Neural progenitor cell (in vitro differentiated cells): ENCODE measurements at regions not wholly inside any gene's neighbourhood (a gene's known extent, or its start where the extent isn't known, plus 50 kb on each side); places are given as distances from the start of the nearest gene placed in this dataset.

Experiments
- DNase-seq: peaks from one replicate; pipeline ENCODE4 v3.0.0-alpha.2; 2016; ENCODE audit warnings: low spot score
- H2AFZ ChIP-seq: fragments of 200-600 bp; sonication (generic); replicated peaks from 2 replicates; pipeline ENCODE4 v1.6.1; 2016; ENCODE audit warnings: antibody characterized with exemption
- H3F3A ChIP-seq: fragments of 200-600 bp; sonication (generic); 2 replicates; pipeline ENCODE4 v1.6.1; 2016; ENCODE audit warnings: antibody characterized with exemption, low read depth
- H3K27ac ChIP-seq: fragments of 200-600 bp; sonication (generic); 2 replicates; pipeline ENCODE4 v1.5.1; 2016; ENCODE audit warnings: mild to moderate bottlenecking
- H3K27me3 ChIP-seq: fragments of 200-600 bp; sonication (generic); 2 replicates; pipeline ENCODE4 v1.6.1; 2016; ENCODE audit warnings: mild to moderate bottlenecking, moderate library complexity
- H3K36me3 ChIP-seq: fragments of 200-600 bp; sonication (generic); 2 replicates; pipeline ENCODE4 v1.5.1; 2016
- H3K4me1 ChIP-seq: fragments of 200-600 bp; sonication (generic); 2 replicates; pipeline ENCODE4 v1.6.1; 2016; ENCODE audit warnings: mixed run types
- H3K4me2 ChIP-seq: fragments of 200-600 bp; sonication (generic); 2 replicates; pipeline ENCODE4 v1.6.1; 2016
- H3K4me3 ChIP-seq: fragments of 200-600 bp; sonication (generic); 2 replicates; pipeline ENCODE4 v1.5.1; 2016
- H3K79me2 ChIP-seq: fragments of 200-600 bp; sonication (generic); 2 replicates; pipeline ENCODE4 v1.6.1; 2016; ENCODE audit warnings: low read depth
- H3K9ac ChIP-seq: fragments of 200-600 bp; sonication (generic); 2 replicates; pipeline ENCODE4 v1.6.1; 2016
- H3K9me3 ChIP-seq: fragments of 200-600 bp; sonication (generic); 2 replicates; pipeline ENCODE4 v1.5.1; 2016; ENCODE audit warnings: low read depth
- H4K20me1 ChIP-seq: fragments of 200-600 bp; sonication (generic); 2 replicates; pipeline ENCODE4 v1.6.1; 2016; ENCODE audit warnings: low read depth
- H3K27ac Mint-ChIP-seq: 3 replicates; pipeline ENCODE4 v1.8.0; 2021; ENCODE audit warnings: mixed read lengths
- H3K27me3 Mint-ChIP-seq: 2 replicates; pipeline ENCODE4 v1.8.0; 2022; ENCODE audit warnings: low read depth, mild to moderate bottlenecking, inconsistent platforms, moderate library complexity, mixed read lengths; ENCODE audit not compliant: insufficient read depth
- H3K36me3 Mint-ChIP-seq: 3 replicates; pipeline ENCODE4 v1.8.0; 2021; ENCODE audit warnings: mixed read lengths
- H3K4me1 Mint-ChIP-seq: 3 replicates; pipeline ENCODE4 v1.8.0; 2021; ENCODE audit warnings: mixed read lengths
- H3K4me3 Mint-ChIP-seq: 3 replicates; pipeline ENCODE4 v1.8.0; 2021; ENCODE audit warnings: mild to moderate bottlenecking, moderate library complexity, mixed read lengths
- H3K9me3 Mint-ChIP-seq: 3 replicates; pipeline ENCODE4 v1.8.0; 2020; ENCODE audit warnings: mixed read lengths
- EZH2 ChIP-seq: fragments of 200-600 bp; sonication (generic); IDR thresholded peaks from 2 replicates; pipeline ENCODE4 v1.6.1; 2017; ENCODE audit warnings: antibody characterized with exemption, mild to moderate bottlenecking, moderate library complexity
- EZH2phosphoT487 ChIP-seq: fragments of 200-600 bp; sonication (generic); IDR thresholded peaks from 2 replicates; pipeline ENCODE4 v1.6.1; 2017; ENCODE audit warnings: antibody characterized with exemption
- TF ChIP-seq, protein P1 (sequence below): fragments of 200-600 bp; sonication (generic); IDR thresholded peaks from 2 replicates; pipeline ENCODE4 v1.5.1; 2017; ENCODE audit warnings: antibody characterized with exemption, mild to moderate bottlenecking

DNA sequence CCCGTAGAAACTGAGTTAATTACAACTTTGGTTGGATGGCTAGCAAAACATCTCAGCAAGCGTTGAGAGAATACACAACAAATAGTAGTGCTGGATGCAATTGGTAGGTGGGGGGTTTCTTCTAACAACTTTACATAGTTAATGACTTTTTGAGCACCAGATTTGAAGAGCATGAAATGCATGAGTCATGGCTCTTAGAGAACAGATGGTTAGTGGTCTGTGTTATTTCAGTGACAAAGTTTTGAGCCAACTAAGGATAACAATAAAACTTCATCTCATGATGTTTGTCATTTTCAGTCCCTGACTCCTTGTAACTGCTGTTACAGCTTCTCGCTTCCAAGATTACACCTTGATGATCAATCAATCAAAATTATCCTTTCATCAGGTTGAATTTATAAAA is 399.0 kb upstream of the BRINP1 start:
- Histone ChIP-seq H3K27me3 (peaks cover 14% of the 10 kb centered on the region), H3F3A (no peaks in the 10 kb centered on the region), H3K9me3 (no peaks in the 10 kb centered on the region), H2AFZ (no peak overlapping the region), H3K9ac (no peak overlapping the region), H3K79me2 (no peaks in the 10 kb centered on the region), H3K4me2 (no peak overlapping the region), H4K20me1 (no peaks in the 10 kb centered on the region), H3K4me3 (no peak overlapping the region), H3K27ac (no peak overlapping the region), H3K36me3 (no peaks in the 10 kb centered on the region), H3K4me1 (peaks cover 4% of the 10 kb centered on the region)
- H3K4me3 Mint-ChIP-seq, result no peak overlapping the region
- H3K36me3 Mint-ChIP-seq, result no peaks in the 10 kb centered on the region
- no peaks in the 10 kb centered on the region for H3K27me3 Mint-ChIP-seq
- no peak for DNase-seq
- H3K9me3 Mint-ChIP-seq, result no peaks in the 10 kb centered on the region
- no peak overlapping the region for H3K27ac Mint-ChIP-seq
- H3K4me1 Mint-ChIP-seq, result peaks cover 3% of the 10 kb centered on the region
- TF ChIP-seq EZH2, result no peak
- TF ChIP-seq, protein P1, sequence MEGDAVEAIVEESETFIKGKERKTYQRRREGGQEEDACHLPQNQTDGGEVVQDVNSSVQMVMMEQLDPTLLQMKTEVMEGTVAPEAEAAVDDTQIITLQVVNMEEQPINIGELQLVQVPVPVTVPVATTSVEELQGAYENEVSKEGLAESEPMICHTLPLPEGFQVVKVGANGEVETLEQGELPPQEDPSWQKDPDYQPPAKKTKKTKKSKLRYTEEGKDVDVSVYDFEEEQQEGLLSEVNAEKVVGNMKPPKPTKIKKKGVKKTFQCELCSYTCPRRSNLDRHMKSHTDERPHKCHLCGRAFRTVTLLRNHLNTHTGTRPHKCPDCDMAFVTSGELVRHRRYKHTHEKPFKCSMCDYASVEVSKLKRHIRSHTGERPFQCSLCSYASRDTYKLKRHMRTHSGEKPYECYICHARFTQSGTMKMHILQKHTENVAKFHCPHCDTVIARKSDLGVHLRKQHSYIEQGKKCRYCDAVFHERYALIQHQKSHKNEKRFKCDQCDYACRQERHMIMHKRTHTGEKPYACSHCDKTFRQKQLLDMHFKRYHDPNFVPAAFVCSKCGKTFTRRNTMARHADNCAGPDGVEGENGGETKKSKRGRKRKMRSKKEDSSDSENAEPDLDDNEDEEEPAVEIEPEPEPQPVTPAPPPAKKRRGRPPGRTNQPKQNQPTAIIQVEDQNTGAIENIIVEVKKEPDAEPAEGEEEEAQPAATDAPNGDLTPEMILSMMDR, result no peak
- TF ChIP-seq EZH2phosphoT487, result no peak

DNA sequence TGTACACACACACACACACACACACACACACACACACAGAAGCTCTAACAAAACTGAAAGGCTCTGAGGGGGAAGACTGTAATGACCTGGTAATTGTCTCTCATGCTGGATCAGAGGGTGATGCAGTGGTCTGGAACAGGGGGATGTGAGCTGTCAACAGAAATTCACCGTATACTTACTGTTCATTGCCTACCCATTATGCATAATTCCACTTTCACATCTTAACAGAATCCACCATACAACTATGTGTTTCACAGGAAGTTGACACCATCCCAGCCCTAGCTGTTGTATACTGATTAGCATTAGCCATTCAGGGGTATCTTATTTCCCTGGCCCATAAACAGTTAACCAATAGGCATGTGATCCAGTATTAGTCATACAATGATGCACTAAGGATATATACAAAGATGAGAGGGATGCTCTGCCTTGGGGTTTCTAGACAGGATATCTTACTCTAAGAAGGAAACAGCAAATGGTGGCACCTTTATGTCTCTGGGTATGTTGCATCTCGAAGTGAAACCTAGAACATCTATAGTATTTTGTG is 396.5 kb upstream of the BRINP1 start:
- H3F3A ChIP-seq, result no peaks in the 10 kb centered on the region
- H3K79me2 ChIP-seq, result no peaks in the 10 kb centered on the region
- no peak for DNase-seq
- H3K4me1 Mint-ChIP-seq, result peaks cover 14% of the 10 kb centered on the region
- H3K27ac ChIP-seq, result no peak overlapping the region
- H3K27me3 ChIP-seq, result no peaks in the 10 kb centered on the region
- no peaks in the 10 kb centered on the region for H3K36me3 ChIP-seq
- no peak overlapping the region for H3K4me2 ChIP-seq
- H3K27me3 Mint-ChIP-seq, result no peaks in the 10 kb centered on the region
- H4K20me1 ChIP-seq, result no peaks in the 10 kb centered on the region
- no peaks in the 10 kb centered on the region for H3K36me3 Mint-ChIP-seq
- no peak overlapping the region for H3K4me3 Mint-ChIP-seq
- H3K9ac ChIP-seq, result no peak overlapping the region
- H3K4me3 ChIP-seq, result no peak overlapping the region
- no peaks in the 10 kb centered on the region for H3K9me3 Mint-ChIP-seq
- peaks cover 3% of the 10 kb centered on the region for H3K4me1 ChIP-seq
- no peak overlapping the region for H3K27ac Mint-ChIP-seq
- TF ChIP-seq EZH2, result no peak
- TF ChIP-seq, protein P1, result no peak
- TF ChIP-seq EZH2phosphoT487, result no peak
- H2AFZ ChIP-seq, result no peak overlapping the region
- H3K9me3 ChIP-seq, result no peaks in the 10 kb centered on the region

DNA sequence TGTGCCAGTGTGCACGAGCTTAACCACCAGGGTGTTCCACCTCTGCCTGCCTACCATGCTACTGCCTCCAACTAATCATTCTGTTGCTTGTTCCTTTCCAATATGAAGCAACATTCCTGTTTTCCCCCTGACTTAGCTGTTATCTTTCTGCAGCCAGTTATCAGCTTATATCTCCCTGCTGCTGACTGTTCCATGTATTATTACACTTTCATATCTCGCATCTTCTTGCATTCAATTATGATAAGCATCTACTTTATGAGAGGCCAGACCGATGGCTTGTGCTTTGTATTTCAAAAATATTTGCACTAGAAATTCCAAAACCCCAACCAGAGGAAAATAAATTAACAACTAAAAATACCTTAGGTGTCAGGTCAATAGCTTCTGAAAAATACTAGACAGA is 394.0 kb upstream of the BRINP1 start:
- DNase-seq, result no peak
- H3K27me3 ChIP-seq, result no peaks in the 10 kb centered on the region
- no peak overlapping the region for H2AFZ ChIP-seq
- no peaks in the 10 kb centered on the region for H3K36me3 ChIP-seq
- no peak overlapping the region for H3K4me3 ChIP-seq
- Mint-ChIP-seq H3K27ac (no peak overlapping the region), H3K27me3 (no peaks in the 10 kb centered on the region), H3K4me3 (no peak overlapping the region), H3K9me3 (no peaks in the 10 kb centered on the region), H3K4me1 (peaks cover 14% of the 10 kb centered on the region), H3K36me3 (no peaks in the 10 kb centered on the region)
- H3F3A ChIP-seq, result no peaks in the 10 kb centered on the region
- H3K9me3 ChIP-seq, result no peaks in the 10 kb centered on the region
- H3K79me2 ChIP-seq, result no peaks in the 10 kb centered on the region
- H4K20me1 ChIP-seq, result no peaks in the 10 kb centered on the region
- peaks cover 3% of the 10 kb centered on the region for H3K4me1 ChIP-seq
- no peak overlapping the region for H3K27ac ChIP-seq
- H3K4me2 ChIP-seq, result no peak overlapping the region
- TF ChIP-seq, protein P1, result no peak
- TF ChIP-seq EZH2phosphoT487, result no peak
- no peak for TF ChIP-seq EZH2
- H3K9ac ChIP-seq, result no peak overlapping the region
